ENCODE measurements at regions not wholly inside any gene's neighbourhood (a gene's known extent, or its start where the extent isn't known, plus 50 kb on each side); places are given as distances from the start of the nearest gene placed in this dataset.

DNA sequence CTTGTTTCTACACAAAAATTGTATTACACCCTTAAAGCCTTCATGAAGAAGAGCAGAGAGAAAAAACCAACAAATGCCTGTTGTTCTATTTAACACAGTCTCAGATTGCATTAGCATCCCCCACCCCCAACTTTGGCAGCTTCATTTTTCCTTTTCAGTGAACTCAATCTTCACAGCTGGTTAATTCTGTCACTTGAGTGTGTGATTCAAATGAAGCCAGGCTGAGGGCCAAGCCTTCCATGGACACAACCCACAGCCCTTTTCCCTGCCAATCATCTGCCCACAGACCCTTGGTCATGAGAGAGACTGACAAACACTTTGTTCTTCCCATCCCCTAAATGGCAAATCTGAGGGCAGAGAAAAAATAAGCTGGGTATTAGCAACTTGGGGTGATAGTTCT, 217.5 kb upstream of the NMUR2 start:
- Mint-ChIP-seq H3K9me3 (peaks cover 0 to 2% (median 0%) of the 10 kb centered on the region in 3 donors), H3K4me3 (no peak overlapping the region), H3K27ac (no peak overlapping the region), H3K27me3 (no peaks in the 10 kb centered on the region), H3K36me3 (no peaks in the 10 kb centered on the region), H3K4me1 (no peaks in the 10 kb centered on the region)
- Histone ChIP-seq H3K27me3 (replicated peaks in 1 of 2; ENCODE audit: control insufficient read depth in 2 of 2, extremely low read depth in 1 of 2, insufficient read depth in 2 of 2, low read length in 1 of 2) (no peaks in the 10 kb centered on the region), H3K9me3 (no peaks in the 10 kb centered on the region), H3K4me1 (ENCODE audit: control insufficient read depth in 1 of 2, extremely low read depth in 1 of 2, insufficient read depth in 2 of 2, low read length in 2 of 2) (no peaks in the 10 kb centered on the region), H3K4me3 (ENCODE audit: control insufficient read depth in 1 of 2, extremely low read depth in 1 of 2, low read length in 1 of 2) (no peak overlapping the region), H3K36me3 (ENCODE audit: control insufficient read depth in 2 of 2, extremely low read depth in 1 of 2, insufficient read depth in 1 of 2, low read length in 1 of 2) (no peaks in the 10 kb centered on the region), H3K27ac (ENCODE audit: low read length) (no peak overlapping the region)
- CTCF ChIA-PET = interaction anchor here in 1 of 2 donors (0.7 kb wide), 1 partner anchor 412 kb away, joined by 5 read pairs; no protein-coding TSS in a partner anchor
- ATAC-seq (replicated peaks in 1 of 4) (no peak), DNase-seq (no peak)
- POLR2A ChIA-PET = no interaction called here

DNA sequence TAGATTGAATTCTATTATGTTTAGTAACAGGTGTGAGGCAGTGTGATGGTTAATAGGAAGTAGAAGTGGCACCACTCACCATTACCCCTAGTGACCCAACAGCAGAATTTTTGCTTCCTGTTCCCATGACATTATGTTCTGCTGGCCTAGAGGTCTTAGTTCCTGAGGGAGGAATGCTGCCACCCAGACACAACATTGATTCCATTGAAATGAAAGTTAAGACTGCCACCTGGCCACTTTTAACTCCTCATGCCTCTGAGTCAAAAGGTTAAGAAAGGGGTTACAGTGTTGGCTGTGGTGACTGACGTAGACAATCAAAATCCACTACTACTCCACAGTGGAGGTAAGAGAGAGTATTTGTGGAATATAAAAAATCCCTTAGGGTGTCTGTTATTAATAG, 218.9 kb upstream of the NMUR2 start:
- no peaks in the 10 kb centered on the region for H3K9me3 Mint-ChIP-seq

GRCh38 chr5:152625696-152626095, 220.6 kb upstream of the NMUR2 start:
- Mint-ChIP-seq H3K9me3 (no peaks in the 10 kb centered on the region), H3K4me1 (no peaks in the 10 kb centered on the region), H3K36me3 (no peaks in the 10 kb centered on the region), H3K4me3 (no peak overlapping the region), H3K27me3 (no peaks in the 10 kb centered on the region), H3K27ac (no peak overlapping the region)
- Histone ChIP-seq H3K9me3 (no peaks in the 10 kb centered on the region), H3K4me3 (ENCODE audit: control insufficient read depth in 1 of 2, extremely low read depth in 1 of 2, low read length in 1 of 2) (no peak overlapping the region), H3K4me1 (ENCODE audit: control insufficient read depth in 1 of 2, extremely low read depth in 1 of 2, insufficient read depth in 2 of 2, low read length in 2 of 2) (no peaks in the 10 kb centered on the region), H3K27ac (ENCODE audit: low read length) (no peak overlapping the region), H3K27me3 (replicated peaks in 1 of 2; ENCODE audit: control insufficient read depth in 2 of 2, extremely low read depth in 1 of 2, insufficient read depth in 2 of 2, low read length in 1 of 2) (no peaks in the 10 kb centered on the region), H3K36me3 (ENCODE audit: control insufficient read depth in 2 of 2, extremely low read depth in 1 of 2, insufficient read depth in 1 of 2, low read length in 1 of 2) (no peaks in the 10 kb centered on the region)
- 94% methylated on average over 3 of the region's 3 CpGs for WGBS (ENCODE audit: insufficient coverage)
- ChIA-PET CTCF (no interaction called here), POLR2A (no interaction called here)
- ATAC-seq (replicated peaks in 1 of 4) (no peak), DNase-seq (no peak)

More for the DNA sequence above, 218.9 kb upstream of the NMUR2 start:
- Histone ChIP-seq H3K9me3 (no peaks in the 10 kb centered on the region), H3K4me1 (ENCODE audit: control insufficient read depth in 1 of 2, extremely low read depth in 1 of 2, insufficient read depth in 2 of 2, low read length in 2 of 2) (no peaks in the 10 kb centered on the region), H3K36me3 (ENCODE audit: control insufficient read depth in 2 of 2, extremely low read depth in 1 of 2, insufficient read depth in 1 of 2, low read length in 1 of 2) (no peaks in the 10 kb centered on the region), H3K27me3 (replicated peaks in 1 of 2; ENCODE audit: control insufficient read depth in 2 of 2, extremely low read depth in 1 of 2, insufficient read depth in 2 of 2, low read length in 1 of 2) (no peaks in the 10 kb centered on the region), H3K27ac (ENCODE audit: low read length) (no peak overlapping the region), H3K4me3 (ENCODE audit: control insufficient read depth in 1 of 2, extremely low read depth in 1 of 2, low read length in 1 of 2) (no peak overlapping the region)
- Mint-ChIP-seq H3K27me3 (no peaks in the 10 kb centered on the region), H3K4me1 (no peaks in the 10 kb centered on the region), H3K4me3 (no peak overlapping the region), H3K36me3 (no peaks in the 10 kb centered on the region), H3K27ac (no peak overlapping the region)
- ChIA-PET POLR2A (no interaction called here), CTCF (no interaction called here)
- no CpG with 5 or more reads among the region's 1 CpG for whole genome bisulfite sequencing (ENCODE audit: insufficient coverage)
- ATAC-seq (replicated peaks in 1 of 4) (no peak), DNase-seq (no peak)

- WGBS (ENCODE audit: insufficient coverage) = 100% methylated on average over 2 of the region's 5 CpGs
- ATAC-seq (replicated peaks in 1 of 4) (no peak), DNase-seq (no peak)
- no peaks in the 10 kb centered on the region for H3K36me3 ChIP-seq (ENCODE audit: control insufficient read depth in 2 of 2, extremely low read depth in 1 of 2, insufficient read depth in 1 of 2, low read length in 1 of 2)
- H3K4me1 ChIP-seq (ENCODE audit: control insufficient read depth in 1 of 2, extremely low read depth in 1 of 2, insufficient read depth in 2 of 2, low read length in 2 of 2) = no peaks in the 10 kb centered on the region
- no peaks in the 10 kb centered on the region for H3K9me3 ChIP-seq
- no peaks in the 10 kb centered on the region for H3K9me3 Mint-ChIP-seq
- no peaks in the 10 kb centered on the region for H3K27me3 ChIP-seq (replicated peaks in 1 of 2; ENCODE audit: control insufficient read depth in 2 of 2, extremely low read depth in 1 of 2, insufficient read depth in 2 of 2, low read length in 1 of 2)
- no peak overlapping the region for H3K27ac ChIP-seq (ENCODE audit: low read length)
- H3K4me1 Mint-ChIP-seq = no peaks in the 10 kb centered on the region
- H3K36me3 Mint-ChIP-seq = no peaks in the 10 kb centered on the region
- POLR2A ChIA-PET = no interaction called here
- no peak overlapping the region for H3K4me3 ChIP-seq (ENCODE audit: control insufficient read depth in 1 of 2, extremely low read depth in 1 of 2, low read length in 1 of 2)
- H3K27me3 Mint-ChIP-seq = no peaks in the 10 kb centered on the region
- no peak overlapping the region for H3K4me3 Mint-ChIP-seq
- no peak overlapping the region for H3K27ac Mint-ChIP-seq
- CTCF ChIA-PET = no interaction called here
Measured at GRCh38 chr5:152631221-152631620, 226.1 kb upstream of the NMUR2 start.

GRCh38 chr5:152632360-152632759, 227.3 kb upstream of the NMUR2 start:
- no peaks in the 10 kb centered on the region for H3K4me1 ChIP-seq (ENCODE audit: control insufficient read depth in 1 of 2, extremely low read depth in 1 of 2, insufficient read depth in 2 of 2, low read length in 2 of 2)
- H3K27me3 ChIP-seq (replicated peaks in 1 of 2; ENCODE audit: control insufficient read depth in 2 of 2, extremely low read depth in 1 of 2, insufficient read depth in 2 of 2, low read length in 1 of 2) = no peaks in the 10 kb centered on the region
- Mint-ChIP-seq H3K4me3 (no peak overlapping the region), H3K4me1 (no peaks in the 10 kb centered on the region), H3K27me3 (no peaks in the 10 kb centered on the region), H3K9me3 (peaks cover 0 to under 1% (median 0%) of the 10 kb centered on the region in 3 donors), H3K27ac (no peak overlapping the region), H3K36me3 (no peaks in the 10 kb centered on the region)
- POLR2A ChIA-PET = no interaction called here
- H3K4me3 ChIP-seq (ENCODE audit: control insufficient read depth in 1 of 2, extremely low read depth in 1 of 2, low read length in 1 of 2) = no peak overlapping the region
- H3K36me3 ChIP-seq (ENCODE audit: control insufficient read depth in 2 of 2, extremely low read depth in 1 of 2, insufficient read depth in 1 of 2, low read length in 1 of 2) = no peaks in the 10 kb centered on the region
- no peak for ATAC-seq (replicated peaks in 1 of 4)
- CTCF ChIA-PET = no interaction called here
- WGBS (ENCODE audit: insufficient coverage) = no CpG with 5 or more reads among the region's 2 CpGs
- no peak for DNase-seq
- H3K9me3 ChIP-seq = no peaks in the 10 kb centered on the region
- no peak overlapping the region for H3K27ac ChIP-seq (ENCODE audit: low read length)

GRCh38 chr5:152634586-152634985, 229.5 kb upstream of the NMUR2 start:
- ChIA-PET CTCF (no interaction called here), POLR2A (no interaction called here)

DNA sequence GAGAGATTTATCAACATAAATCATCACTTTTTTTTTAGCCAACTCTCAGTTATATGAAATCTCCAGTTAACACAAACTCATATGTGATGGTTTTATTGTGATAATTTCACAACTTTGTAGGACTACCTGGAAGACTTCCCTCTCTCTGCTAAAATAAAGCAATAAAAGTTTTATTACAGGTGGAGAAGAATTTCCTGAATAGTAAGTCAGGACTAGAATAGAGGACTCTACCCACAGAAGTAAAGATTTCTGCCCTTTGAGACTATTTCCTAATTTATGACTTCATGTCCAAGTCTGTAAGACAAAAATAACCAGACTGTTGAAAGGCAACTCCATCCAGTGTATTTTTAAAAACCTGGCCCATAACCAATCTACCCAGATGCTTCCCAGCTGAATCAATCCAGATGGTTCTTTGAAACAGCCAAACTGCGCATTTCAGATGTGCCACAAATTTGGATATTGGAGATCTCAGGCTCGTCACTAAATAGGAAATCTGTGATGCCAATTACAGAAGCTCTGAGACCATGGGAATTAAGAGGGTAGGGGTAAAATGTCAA, 234.0 kb upstream of the NMUR2 start:
- no peaks in the 10 kb centered on the region for H3K36me3 ChIP-seq (ENCODE audit: control insufficient read depth in 2 of 2, extremely low read depth in 1 of 2, insufficient read depth in 1 of 2, low read length in 1 of 2)
- Mint-ChIP-seq H3K27me3 (no peaks in the 10 kb centered on the region), H3K36me3 (no peaks in the 10 kb centered on the region), H3K27ac (no peak overlapping the region), H3K4me1 (no peaks in the 10 kb centered on the region), H3K9me3 (peaks cover 0 to 11% (median 2%) of the 10 kb centered on the region in 3 donors), H3K4me3 (no peak overlapping the region)
- H3K9me3 ChIP-seq = no peaks in the 10 kb centered on the region
- ChIA-PET CTCF (no interaction called here), POLR2A (no interaction called here)
- H3K27ac ChIP-seq (ENCODE audit: low read length) = no peak overlapping the region
- no peaks in the 10 kb centered on the region for H3K27me3 ChIP-seq (replicated peaks in 1 of 2; ENCODE audit: control insufficient read depth in 2 of 2, extremely low read depth in 1 of 2, insufficient read depth in 2 of 2, low read length in 1 of 2)
- ATAC-seq (replicated peaks in 1 of 4) (no peak), DNase-seq (no peak)
- 94% methylated on average over 2 of the region's 2 CpGs for WGBS (ENCODE audit: insufficient coverage)
- no peak overlapping the region for H3K4me3 ChIP-seq (ENCODE audit: control insufficient read depth in 1 of 2, extremely low read depth in 1 of 2, low read length in 1 of 2)
- H3K4me1 ChIP-seq (ENCODE audit: control insufficient read depth in 1 of 2, extremely low read depth in 1 of 2, insufficient read depth in 2 of 2, low read length in 2 of 2) = no peaks in the 10 kb centered on the region

More at GRCh38 chr5:152634586-152634985, 229.5 kb upstream of the NMUR2 start:
- no peak overlapping the region for H3K27ac Mint-ChIP-seq
- H3K4me1 Mint-ChIP-seq = no peaks in the 10 kb centered on the region
- DNase-seq (no peak), ATAC-seq (replicated peaks in 1 of 4) (no peak)
- H3K36me3 Mint-ChIP-seq = no peaks in the 10 kb centered on the region
- H3K9me3 Mint-ChIP-seq = peaks cover 0 to 5% (median 0%) of the 10 kb centered on the region in 3 donors
- no peaks in the 10 kb centered on the region for H3K36me3 ChIP-seq (ENCODE audit: control insufficient read depth in 2 of 2, extremely low read depth in 1 of 2, insufficient read depth in 1 of 2, low read length in 1 of 2)
- no peak overlapping the region for H3K27ac ChIP-seq (ENCODE audit: low read length)
- no peaks in the 10 kb centered on the region for H3K27me3 Mint-ChIP-seq
- H3K4me1 ChIP-seq (ENCODE audit: control insufficient read depth in 1 of 2, extremely low read depth in 1 of 2, insufficient read depth in 2 of 2, low read length in 2 of 2) = no peaks in the 10 kb centered on the region
- H3K9me3 ChIP-seq = no peaks in the 10 kb centered on the region
- H3K4me3 Mint-ChIP-seq = no peak overlapping the region
- no peak overlapping the region for H3K4me3 ChIP-seq (ENCODE audit: control insufficient read depth in 1 of 2, extremely low read depth in 1 of 2, low read length in 1 of 2)
- no peaks in the 10 kb centered on the region for H3K27me3 ChIP-seq (replicated peaks in 1 of 2; ENCODE audit: control insufficient read depth in 2 of 2, extremely low read depth in 1 of 2, insufficient read depth in 2 of 2, low read length in 1 of 2)
